Cerebellar cortex (tissue), 1 donor: ENCODE measurements at regions not wholly inside any gene's neighbourhood (a gene's known extent, or its start where the extent isn't known, plus 50 kb on each side); places are given as distances from the start of the nearest gene placed in this dataset.
"Not testable (repeated sequence)": the region's sequence is repeated elsewhere in the genome, so short reads cannot be mapped to it uniquely, and the experiment has no call there.

ENCODE experiments used
- DNase-seq: peaks from one replicate; pipeline ENCODE4 v3.0.0-alpha.2; 2015; ENCODE audit warnings: low spot score

DNA sequence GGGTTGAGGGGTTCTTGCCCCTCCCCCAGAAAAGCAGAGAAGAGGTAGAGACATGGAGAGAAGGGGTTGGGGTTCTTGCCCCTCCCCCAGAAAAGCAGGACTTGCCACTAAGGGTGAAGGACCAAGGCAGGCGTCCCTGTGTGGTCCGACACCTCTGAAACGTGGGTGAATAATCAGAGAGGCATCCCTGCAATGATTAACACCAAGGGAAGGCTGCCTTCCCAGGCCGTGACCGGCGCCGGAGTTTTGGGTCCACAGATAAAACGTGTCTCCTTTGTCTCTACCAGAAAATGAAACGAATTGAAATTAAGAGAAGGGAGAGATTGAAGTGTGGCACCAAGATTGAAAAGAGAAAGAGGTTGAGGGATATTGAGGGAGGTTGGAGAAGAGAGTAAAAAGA is 778.2 kb downstream of the UQCRFS1 start:
- not testable (repeated sequence) for DNase-seq

DNA sequence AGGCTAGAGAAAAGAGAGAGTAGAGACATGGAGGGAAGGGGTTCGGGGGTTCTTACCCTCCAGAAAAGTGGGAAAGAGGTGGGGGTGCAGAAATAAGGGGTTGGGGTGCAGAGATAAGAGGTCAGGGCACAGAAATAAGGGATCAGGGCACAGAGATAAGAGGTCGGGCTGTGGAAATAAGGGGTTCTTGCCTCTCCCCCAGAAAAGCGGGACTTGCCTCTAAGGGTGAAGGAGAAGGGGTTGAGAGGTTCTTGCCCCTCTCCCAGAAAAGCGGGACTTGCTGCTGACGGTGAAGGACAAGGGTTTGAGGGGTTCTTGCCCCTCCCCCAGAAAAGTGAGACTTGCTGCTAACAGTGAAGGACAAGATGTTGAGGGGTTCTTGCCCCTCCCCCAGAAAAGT is 778.6 kb downstream of the UQCRFS1 start:
- not testable (repeated sequence) for DNase-seq

DNA sequence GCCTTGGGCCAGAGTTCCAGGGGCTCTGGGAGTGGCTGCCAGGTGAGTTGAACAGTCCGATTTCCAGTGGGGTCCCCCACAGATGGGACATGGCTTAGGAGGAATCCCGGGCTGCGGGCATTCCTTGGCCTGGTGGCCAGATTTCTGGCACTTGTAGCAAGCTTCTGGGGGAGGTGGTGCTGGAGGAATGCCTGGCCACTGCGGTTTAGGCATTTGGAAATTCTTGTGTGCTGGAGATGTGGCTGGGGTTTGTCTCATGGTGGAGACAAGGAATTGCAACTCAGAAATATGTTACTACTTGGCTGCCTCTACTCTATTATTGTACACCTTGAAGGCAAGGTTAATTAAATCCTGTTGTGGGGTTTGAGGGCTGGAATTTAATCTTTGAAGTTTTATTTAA is 779.8 kb downstream of the UQCRFS1 start:
- not testable (repeated sequence) for DNase-seq

DNA sequence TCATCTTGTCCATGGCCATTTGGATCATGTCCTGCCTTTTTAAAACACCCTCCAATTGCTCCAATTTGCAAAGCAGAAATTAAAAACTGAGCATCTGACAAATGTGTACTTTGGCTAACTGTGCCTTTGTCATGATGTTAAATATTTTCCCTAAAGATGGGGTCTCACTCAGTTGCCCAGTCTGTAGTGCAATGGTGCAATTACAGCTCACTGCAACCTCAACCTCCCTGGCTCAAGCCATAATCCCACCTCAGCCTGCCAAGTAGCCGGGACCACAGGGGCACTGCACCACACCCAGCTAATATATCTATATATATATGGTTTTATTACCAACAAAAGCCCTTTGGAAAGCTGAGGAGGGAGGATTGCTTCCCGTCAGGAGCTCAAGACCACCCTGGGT is 782.7 kb downstream of the UQCRFS1 start:
- DNase-seq = no peak

DNA sequence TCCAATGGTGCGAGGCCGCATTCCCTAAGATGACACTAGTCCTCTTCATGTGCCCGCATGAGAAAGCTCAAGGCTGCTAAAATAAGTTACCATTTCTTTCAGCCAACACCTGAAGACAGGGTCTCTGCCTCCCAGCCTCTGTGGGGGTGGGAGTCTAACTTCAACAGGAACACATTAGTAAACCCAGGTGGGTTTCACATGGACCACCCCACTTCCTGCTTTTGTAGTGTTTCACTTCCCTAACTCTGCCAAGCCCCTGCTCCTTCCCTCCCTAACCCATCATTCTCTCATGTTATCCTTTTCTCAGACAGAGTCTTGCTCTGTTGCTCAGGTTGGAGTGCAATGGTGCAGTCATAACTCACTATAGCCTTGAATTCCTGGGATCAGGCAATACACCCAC is 783.6 kb downstream of the UQCRFS1 start:
- DNase-seq = no peak

DNA sequence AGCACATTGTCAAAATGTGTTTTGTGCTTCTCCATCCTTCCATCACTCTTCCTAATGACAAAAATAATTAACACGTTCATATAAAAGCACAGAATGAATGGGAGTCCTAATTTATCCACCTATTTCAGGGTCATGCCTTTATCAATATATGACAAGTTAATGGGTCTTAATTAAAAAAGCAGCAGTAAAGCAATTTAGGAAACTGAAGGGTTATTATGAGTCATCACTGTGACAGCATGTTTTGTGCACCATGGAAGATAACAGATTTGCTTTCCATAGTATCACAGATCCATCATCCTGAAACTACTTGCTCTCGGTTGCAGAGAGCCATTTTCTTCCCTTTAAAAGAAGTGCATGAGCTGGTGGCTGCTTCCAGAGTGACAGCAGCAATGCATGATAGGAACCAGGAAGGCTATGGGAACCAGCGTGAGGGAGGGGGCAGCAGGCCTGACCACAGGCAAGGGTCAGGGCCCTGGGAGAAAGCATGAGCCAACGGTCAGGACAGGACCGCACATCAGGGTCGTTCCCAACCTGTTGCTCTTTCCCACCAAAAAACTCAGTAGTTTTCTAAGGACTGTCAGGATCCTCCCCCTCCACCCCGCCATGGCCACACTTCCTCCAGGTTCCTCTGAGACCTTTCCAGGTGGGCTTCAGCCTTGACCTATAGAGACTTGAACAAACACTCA is 784.1 kb downstream of the UQCRFS1 start:
- DNase-seq = no peak

DNA sequence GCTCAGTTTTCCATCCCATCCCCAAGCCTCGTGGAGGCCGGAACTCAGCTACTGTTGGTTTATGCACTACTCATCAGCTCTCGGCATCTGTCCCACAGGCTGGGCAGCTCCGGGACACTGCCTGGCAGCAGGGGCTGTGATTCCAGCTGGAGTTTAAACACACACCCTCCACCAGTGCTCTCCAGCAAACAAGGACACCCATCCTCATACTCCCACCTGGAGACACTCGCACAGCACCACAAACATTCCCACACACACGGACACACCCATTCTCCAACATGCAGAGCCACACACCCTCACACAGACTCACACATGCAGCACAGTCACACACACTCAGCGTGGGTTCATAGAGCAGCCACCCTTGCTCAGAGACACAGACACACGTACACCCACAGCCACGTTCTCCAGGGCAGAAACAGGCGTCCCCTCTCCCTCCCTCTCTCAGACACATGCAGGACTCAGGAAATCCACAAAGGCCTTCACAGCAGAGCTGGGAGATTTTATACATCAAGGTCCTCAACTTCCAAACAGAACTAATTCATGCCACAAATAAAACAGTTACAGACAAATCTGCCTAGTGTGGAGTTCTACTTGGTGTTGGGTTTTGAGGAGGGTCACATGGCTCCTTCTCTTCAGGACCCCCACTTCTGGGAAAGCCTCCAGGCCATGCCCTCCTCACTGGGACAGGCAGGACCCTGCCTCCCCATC is 785.4 kb downstream of the UQCRFS1 start:
- DNase-seq = no peak

DNA sequence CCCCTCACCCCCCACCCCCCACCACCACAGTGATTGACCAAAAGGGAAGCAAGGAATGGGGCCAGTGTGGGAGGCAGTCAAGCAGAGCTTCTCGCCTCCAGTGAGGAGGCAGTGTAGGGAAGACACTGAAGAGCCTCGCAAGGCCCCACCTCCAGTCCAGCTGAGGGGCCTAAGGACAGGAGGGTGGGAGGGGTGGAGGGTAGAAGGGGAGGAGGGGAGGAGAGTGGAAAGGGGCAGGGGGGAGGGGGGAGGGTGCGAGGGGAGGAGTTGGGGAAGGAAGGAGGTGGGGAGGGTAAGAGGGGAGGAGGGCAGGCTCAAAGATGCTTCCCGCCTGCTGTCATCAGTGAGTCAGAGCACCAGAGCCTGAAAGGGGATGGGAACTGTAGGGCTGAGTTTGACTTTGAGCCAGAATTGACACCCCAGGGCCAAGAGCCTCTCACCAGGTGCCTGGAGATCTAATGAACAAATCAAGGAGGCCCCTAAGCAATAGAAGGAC is 786.2 kb downstream of the UQCRFS1 start:
- no peak for DNase-seq

DNA sequence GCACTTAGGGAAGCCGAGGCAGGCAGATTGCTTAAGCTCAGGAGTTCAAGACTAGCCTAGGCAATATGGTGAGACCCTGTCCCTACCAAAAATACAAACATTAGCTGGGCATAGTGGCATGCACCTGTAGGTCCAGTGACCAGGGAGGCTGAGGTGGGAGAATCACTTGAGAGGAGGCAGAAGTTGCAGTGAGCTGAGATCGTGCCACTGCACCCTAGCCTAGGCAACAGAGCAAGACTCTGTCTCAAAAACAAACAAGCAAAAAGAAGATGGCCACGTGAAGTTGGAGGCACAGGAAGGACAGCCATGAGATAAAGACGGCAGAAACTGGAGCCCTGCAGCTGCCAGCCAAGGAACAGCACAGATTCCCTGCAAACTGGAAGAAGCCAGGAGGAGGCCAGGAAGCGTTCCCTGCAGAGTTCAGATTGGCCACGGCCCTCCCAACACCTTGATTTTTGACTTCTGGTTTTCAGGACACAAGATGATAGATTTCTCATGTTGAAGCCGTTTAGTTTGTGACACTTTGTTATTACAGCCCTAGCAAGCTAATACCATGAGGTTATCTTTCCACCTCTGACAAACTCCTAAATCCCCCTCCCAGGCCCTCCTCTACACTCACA is 786.7 kb downstream of the UQCRFS1 start:
- no peak for DNase-seq

DNA sequence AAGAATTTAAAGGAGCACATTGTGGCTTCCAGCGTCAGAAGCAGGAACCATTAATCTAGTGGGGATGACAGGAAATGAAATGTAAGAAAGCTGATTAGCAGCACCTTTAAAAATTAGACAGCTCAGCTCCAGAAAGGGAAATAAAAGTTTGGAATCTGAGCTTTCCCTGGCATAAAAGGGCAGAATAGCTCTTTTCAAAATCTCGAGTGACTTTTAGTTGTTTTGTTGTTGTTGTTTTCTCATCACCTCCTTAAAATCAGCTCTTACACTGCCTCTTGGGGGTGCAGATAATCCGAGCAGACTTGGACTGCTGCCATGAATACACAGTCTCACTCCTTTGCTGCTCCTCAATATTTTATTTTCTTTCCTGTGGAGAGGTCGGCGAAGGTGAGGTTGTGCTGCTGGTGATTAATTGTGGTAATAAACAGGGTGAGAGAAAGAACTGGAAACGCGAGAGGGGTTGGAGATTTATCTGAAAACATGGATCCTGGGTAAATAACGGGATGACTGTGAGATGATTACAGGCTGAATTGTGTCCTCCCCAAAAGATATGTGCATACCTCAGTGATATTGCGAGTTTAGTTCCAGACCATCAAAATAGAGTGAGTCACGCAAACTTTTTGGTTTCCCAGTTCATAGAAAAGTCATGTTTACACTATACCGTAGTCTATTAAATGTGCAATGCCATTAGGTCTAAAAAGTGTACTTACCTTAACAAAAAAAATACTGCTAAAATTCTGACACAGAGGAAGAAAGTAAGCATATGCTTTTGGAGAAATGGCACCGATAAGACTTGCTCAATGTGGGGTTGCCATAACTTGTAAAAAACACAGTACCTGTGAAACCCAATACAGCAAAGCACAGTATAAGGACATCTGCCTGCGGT is 787.7 kb downstream of the UQCRFS1 start:
- no peak for DNase-seq

DNA sequence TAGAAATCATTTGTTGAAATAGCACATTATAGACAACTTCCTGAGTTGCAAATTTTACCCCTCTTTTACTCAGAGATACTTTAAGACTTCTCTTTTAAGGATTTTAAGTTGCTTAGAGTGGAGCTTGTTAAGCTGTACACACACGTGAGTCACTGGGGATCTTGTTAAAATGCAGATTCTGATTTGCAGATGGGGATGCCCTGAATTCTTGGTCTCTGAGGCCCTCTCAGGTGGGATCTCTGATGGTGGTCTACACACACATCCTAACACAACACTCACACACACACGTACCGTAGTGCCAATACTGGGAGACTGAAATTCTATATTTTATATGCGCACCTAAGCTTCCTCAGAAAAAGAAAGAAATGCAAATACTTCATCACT is 788.3 kb downstream of the UQCRFS1 start:
- no peak for DNase-seq

DNA sequence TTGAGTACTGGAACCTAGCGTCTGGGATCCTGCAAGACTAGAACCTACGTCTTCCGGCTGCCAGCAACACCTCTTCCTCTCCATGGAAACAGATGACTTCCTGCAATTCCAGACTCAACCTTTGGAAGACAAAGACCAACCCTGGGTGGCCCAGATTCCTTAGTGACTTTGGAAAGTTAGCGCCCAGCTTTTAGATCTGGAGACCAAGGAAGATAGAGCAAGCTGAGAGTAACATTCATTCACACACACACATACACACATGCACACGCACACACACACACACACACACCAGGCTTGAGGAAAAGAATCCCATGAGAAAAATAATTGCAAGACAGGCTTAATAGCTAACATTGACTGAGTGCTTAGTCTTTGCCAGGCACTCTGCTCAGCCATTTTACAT is 788.9 kb downstream of the UQCRFS1 start:
- DNase-seq = no peak

DNA sequence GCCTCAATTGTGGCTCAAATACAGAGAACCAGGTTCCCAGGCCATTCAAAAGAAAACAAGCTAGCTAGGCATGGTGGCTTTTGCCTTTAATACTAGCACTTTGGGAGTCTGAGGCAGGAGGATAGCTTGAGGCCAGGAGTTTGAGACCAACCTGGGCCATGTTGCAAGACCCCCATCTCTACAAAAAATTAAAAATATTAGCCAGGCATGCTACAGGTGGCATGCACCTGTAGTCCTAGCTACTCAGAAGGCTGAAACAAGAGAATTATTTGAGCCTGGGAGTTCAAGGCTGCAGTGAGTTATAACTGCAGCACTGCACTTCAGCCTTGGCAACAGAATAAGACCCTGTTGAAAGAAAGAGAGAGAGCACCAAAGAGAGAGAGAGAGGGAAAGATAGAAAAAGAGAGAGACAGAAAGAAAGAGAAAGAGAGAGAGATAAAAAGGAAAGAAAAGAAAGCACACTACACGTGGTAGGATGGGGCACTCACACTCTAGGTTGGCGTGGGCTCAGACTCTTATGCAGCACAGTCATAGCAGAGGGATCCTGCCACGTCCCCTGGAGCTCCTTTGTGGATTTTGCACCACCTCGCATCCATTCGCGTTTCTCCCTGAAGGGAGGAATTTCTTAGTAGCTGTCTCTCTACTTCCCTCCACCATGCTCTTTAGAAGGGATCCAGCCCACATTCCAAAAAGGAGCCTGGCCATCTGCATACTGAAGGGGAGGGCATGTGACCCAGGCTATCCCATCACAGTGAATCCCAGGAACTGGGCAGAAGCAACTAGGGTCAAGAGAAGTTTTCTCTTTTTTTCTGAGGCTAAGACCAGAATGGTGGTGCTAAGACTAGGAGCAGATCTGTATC is 789.9 kb downstream of the UQCRFS1 start:
- no peak for DNase-seq

DNA sequence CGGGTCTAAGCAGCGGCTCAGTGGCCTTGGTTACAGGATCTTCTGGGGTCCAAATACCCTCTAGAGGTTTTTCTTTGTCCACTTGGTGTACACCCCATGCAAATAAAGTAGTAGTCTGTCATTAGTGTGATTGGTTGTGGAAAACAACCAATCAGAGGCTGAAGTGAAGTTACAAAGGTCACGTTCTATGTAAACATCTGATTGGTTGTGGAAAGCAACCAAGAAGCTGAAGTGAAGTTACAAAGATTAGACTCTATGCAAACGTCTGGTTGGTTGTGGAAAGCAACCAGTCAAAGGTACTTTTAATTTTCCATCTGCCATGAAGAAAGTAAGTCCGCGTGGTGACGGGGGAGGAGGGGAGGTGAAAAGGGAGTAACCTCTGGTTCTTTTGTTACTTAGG is 790.9 kb downstream of the UQCRFS1 start:
- no peak for DNase-seq

DNA sequence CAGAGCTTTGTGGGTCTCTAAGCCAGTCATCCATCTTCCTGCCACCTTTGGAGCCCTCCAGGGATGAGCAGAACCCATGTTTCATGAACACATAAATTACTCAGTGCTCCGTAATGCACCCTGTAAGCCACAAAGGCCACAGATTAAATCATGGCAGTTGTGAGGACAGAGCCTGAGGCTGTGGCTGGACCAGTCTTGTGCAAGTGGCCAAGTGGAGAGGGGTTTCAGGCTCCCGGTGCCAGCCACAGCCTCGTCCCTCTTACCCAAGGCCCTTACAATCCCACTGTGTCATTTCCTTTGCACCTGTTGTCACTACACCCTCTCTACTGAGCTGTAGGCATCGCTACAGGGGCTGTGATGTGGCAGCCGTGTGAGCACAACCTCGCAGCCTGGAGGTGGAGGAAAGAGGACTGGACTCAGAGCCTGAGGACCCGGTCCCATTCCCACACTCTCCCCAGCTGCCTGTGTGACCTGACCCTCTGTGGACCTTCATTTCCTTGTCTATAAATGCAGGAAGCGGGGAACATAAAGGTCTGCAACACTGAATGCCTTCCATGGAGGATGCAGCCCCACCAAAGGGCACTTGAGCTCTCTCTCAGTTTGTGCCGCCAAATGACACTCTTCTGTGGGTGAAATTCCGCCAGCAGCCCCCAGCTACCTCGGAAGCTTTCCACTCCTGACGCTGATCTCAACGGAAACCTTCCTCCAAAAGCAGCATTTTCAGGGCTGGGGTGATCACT is 792.0 kb downstream of the UQCRFS1 start:
- DNase-seq = no peak

DNA sequence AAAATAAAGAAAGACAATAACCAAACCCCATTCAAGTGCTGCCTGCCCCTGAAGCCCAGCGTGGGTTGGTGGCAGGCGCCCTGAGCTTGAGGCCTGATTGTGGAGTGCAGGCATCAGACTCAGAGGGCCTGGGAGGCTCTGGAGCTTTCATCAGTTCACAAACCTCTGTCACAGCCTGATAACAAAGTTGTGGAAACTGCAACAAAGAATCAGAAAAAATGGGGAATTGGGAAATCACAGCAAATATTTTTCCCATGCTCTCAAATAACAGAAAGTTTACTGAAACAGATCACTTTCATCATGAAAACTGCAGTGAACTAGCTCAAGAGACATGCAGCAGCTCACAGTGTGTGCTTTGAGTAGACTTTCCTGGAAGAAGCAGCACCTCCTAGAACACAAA is 793.6 kb downstream of the UQCRFS1 start:
- DNase-seq = no peak

DNA sequence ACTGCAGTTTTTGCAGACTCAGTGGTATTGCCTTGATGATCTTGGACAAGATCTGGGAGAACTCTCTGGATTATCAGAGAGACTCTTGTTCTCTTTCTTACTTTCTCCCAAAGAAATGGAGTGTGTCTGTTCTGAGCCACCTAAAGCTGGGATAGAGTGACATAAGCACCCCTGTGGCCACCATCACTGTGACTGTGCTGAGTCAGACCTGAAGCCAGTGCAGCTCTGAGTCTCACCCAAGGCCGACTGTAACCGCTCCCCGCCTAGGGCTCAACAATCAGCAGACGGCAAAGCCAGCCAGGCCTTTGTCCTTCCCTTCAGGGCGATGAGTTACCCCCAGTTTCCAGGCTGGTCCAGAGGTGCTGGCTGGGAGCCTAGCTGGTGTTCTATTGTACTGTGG is 795.6 kb downstream of the UQCRFS1 start:
- no peak for DNase-seq

DNA sequence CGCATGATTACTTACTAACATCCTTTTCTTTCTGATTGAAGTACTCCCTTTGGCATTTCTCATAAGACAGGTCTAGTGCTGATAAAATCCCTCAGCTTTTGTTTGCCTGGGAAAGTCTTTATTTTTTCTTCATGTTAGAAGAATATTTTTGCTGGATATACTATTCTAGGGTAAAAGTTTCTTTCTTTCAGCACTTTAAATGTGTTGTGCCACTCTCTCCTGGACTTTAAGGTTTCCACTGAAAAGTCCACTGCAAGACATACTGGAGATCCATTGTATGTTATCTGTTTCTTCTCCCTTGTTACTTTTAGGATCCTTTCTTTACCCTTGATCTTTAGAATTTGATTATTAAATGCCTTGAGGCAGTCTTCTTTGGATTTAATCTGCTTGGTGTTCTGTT is 796.7 kb downstream of the UQCRFS1 start:
- no peak for DNase-seq

DNA sequence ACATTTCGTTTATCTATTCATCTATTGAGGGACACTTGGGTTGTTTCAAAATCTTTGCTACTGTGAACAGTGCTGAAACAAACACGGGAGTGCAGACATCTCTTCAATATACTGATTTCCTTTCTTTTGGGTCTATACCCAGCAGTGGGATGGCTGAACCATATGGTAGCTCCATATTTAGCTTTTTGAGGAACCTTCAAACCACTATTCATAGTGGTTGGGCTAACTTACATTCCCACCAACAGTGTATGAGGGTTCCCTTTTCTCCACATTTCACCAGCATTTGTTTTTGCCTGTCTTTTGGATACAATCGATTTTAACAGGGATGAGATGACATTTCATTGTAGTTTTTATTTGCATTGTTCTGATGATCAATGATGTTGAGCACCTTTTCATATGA is 798.2 kb downstream of the UQCRFS1 start:
- no peak for DNase-seq

DNA sequence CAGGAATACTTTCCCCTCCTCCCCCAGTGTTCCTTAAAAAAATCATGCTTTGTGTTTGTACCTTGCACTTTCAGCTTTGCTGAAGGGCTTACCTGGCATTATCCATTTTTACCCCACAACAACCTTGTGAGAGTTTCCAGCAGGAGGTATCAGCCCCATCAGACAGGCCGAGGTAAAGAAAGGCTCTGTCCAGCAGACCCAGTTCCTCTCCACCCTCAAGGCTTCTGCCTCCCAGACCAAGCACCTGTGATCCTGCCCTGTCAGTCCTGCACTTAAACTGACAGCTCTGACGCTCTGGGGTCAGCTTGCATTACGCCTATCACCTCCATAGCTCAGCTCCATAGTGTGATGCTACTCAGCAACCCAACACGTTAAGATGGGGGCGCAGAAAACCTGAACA is 803.1 kb downstream of the UQCRFS1 start:
- DNase-seq = no peak

DNA sequence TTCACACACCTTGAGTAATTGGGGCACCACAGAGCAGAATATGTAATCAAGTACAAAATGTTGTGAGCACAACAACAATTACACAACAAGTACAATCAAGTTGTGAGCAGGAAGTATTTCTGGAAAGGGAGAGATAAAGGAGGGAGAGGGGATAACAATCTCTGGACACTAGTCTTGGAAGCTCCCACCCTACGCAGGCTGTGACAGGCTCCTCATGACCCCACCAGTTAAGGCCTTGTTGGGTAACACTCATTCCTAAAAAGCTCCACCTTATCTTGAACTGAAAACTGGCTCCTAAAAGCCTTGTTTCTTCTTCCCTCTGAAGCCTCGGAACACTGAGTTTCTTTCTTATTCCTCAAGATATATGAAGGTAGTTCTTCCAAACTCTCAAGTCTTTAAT is 806.0 kb downstream of the UQCRFS1 start:
- DNase-seq = no peak
